A673 (cell line): ENCODE measurements at regions not wholly inside any gene's neighbourhood (a gene's known extent, or its start where the extent isn't known, plus 50 kb on each side); places are given as distances from the start of the nearest gene placed in this dataset.

ENCODE experiments used
- BruUV-seq: library from RNA; stranded (reverse); fragments of 400-500 nt; replicated peaks from 2 replicates; lab custom pipeline; 2021; lab: Mats Ljungman, UMichigan
- CTCF ChIA-PET: fragments of 300-600 bp; sonication (Branson Sonifier 250); formaldehyde crosslinking; loops from one replicate; lab custom pipeline; 2022; ENCODE audit warnings: antibody characterized with exemption; lab: Charles Lee
- POLR2A ChIA-PET: fragments of 300-600 bp; sonication (Branson Sonifier 250); formaldehyde crosslinking; loops from one replicate; lab custom pipeline; 2022; ENCODE audit warnings: antibody characterized with exemption; ENCODE audit not compliant: low non-redundant PET; lab: Charles Lee
- DNase-seq: peaks from one replicate; pipeline ENCODE4 v3.0.0-alpha.2; 2015; ENCODE audit warnings: low spot score
- H3K27ac ChIP-seq: fragments of 200-600 bp; sonication (generic); 2 replicates; pipeline ENCODE4 v1.5.1; 2016; ENCODE audit warnings: mixed run types, low read depth, mild to moderate bottlenecking, mixed read lengths, antibody characterized with exemption, low read length; ENCODE audit not compliant: poor library complexity, severe bottlenecking
- H3K27me3 ChIP-seq: fragments of 200-600 bp; sonication (generic); replicated peaks from 2 replicates; pipeline ENCODE4 v1.6.1; 2017; ENCODE audit warnings: mixed run types, low read depth, mild to moderate bottlenecking, mixed read lengths, antibody characterized with exemption, low read length; ENCODE audit not compliant: insufficient read depth, poor library complexity
- H3K36me3 ChIP-seq: fragments of 200-600 bp; sonication (generic); 2 replicates; pipeline ENCODE4 v1.6.1; 2016; ENCODE audit warnings: mixed run types, mild to moderate bottlenecking, mixed read lengths, antibody characterized with exemption, low read length; ENCODE audit not compliant: insufficient read depth, poor library complexity, severe bottlenecking
- H3K4me1 ChIP-seq: fragments of 200-600 bp; sonication (generic); 2 replicates; pipeline ENCODE4 v1.6.1; 2017; ENCODE audit warnings: mixed run types, mild to moderate bottlenecking, mixed read lengths, antibody characterized with exemption, low read length; ENCODE audit not compliant: insufficient read depth, poor library complexity, severe bottlenecking
- H3K4me3 ChIP-seq: fragments of 200-600 bp; sonication (generic); 2 replicates; pipeline ENCODE4 v1.5.1; 2016; ENCODE audit warnings: low read depth, mixed run types, mild to moderate bottlenecking, mixed read lengths, low read length; ENCODE audit not compliant: poor library complexity, severe bottlenecking
- H3K9me3 ChIP-seq: fragments of 200-600 bp; sonication (generic); 2 replicates; pipeline ENCODE4 v1.6.1; 2016; ENCODE audit warnings: mixed run types, low read depth, mild to moderate bottlenecking, mixed read lengths, antibody characterized with exemption, low read length; ENCODE audit not compliant: poor library complexity, severe bottlenecking
- CTCF ChIP-seq: fragments of 300-800, 200-600 bp; sonication (generic); conservative IDR thresholded peaks from 2 replicates; pipeline ENCODE4 v1.5.1; 2017; ENCODE audit warnings: low read depth, mild to moderate bottlenecking, antibody characterized with exemption, low read length, moderate library complexity, mixed read lengths
- EZH2 ChIP-seq: fragments of 200-600 bp; sonication (generic); IDR thresholded peaks from 2 replicates; pipeline ENCODE4 v1.6.1; 2017; ENCODE audit warnings: borderline replicate concordance, low read depth, mild to moderate bottlenecking, mixed read lengths, antibody characterized with exemption, low read length; ENCODE audit not compliant: poor library complexity, severe bottlenecking
- intact Hi-C: fragments of 100-400 bp; cut with micrococcal nuclease; formaldehyde crosslinking; loops from one replicate; pipeline ENCODE4 v1.10.0; 2022; ENCODE audit not compliant: unreplicated experiment

DNA sequence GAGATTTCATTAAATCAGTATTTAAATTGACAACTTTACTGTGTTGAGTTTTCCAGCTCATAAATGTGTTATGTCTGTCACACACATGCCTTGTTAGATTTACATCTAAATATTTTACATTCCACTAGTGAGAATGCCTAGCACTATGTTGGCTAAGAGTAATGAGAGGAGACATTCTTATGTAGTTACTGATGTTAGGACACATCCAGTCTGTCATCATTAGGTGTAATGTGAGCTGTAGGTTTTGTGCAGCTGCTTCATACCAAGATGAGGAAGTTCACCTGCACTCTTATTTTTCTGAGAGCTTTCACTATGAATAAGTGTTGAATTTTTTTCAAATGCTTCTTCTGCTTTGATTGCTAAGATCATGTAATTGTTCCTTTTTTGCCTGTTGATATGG is 218.0 kb upstream of the IGFBP3 start:
- H3K9me3 ChIP-seq = no peaks in the 10 kb centered on the region
- H3K27me3 ChIP-seq = no peaks in the 10 kb centered on the region
- intact Hi-C loops = no loop called here
- ChIA-PET POLR2A (no interaction called here), CTCF (no interaction called here)
- H3K4me1 ChIP-seq = no peaks in the 10 kb centered on the region
- TF ChIP-seq EZH2 (no peak), CTCF (no peak)
- DNase-seq = no peak
- BruUV-seq = no TSS peak
- no peak overlapping the region for H3K4me3 ChIP-seq
- no peak overlapping the region for H3K27ac ChIP-seq
- H3K36me3 ChIP-seq = no peaks in the 10 kb centered on the region

GRCh38 chr7:46137725-46138124 is 216.7 kb upstream of the IGFBP3 start:
- POLR2A ChIA-PET = no interaction called here
- intact Hi-C loops = no loop called here
- no peak for TF ChIP-seq CTCF
- no peak for TF ChIP-seq EZH2
- CTCF ChIA-PET = no interaction called here
- H3K4me3 ChIP-seq = no peak overlapping the region
- BruUV-seq = no TSS peak
- no peaks in the 10 kb centered on the region for H3K9me3 ChIP-seq
- DNase-seq = no peak
- H3K4me1 ChIP-seq = no peaks in the 10 kb centered on the region
- H3K36me3 ChIP-seq = no peaks in the 10 kb centered on the region
- no peak overlapping the region for H3K27ac ChIP-seq
- no peaks in the 10 kb centered on the region for H3K27me3 ChIP-seq

DNA sequence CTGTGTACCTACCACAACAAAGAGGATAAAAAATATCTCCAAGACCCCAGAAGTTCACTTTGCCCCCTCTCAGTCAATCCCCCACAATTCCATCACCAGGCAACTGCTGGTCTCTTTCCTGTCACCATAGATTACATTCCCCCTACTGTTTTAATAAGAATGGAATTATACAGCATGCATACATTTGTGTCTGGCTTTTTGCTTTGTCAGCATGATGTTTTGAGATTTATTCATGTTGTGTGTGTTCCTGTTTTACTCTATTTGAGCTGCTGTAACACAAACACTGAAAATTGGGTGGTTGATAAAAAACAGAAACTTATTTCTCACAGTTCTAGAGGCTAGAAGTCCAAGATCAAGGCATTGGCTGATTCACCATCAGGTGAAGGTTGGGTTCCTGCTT is 214.5 kb upstream of the IGFBP3 start:
- intact Hi-C loops = no loop called here
- H3K27me3 ChIP-seq = no peaks in the 10 kb centered on the region
- no peak for DNase-seq
- no TSS peak for BruUV-seq
- no peaks in the 10 kb centered on the region for H3K4me1 ChIP-seq
- CTCF ChIA-PET = no interaction called here
- TF ChIP-seq EZH2 (no peak), CTCF (no peak)
- H3K36me3 ChIP-seq = no peaks in the 10 kb centered on the region
- H3K9me3 ChIP-seq = no peaks in the 10 kb centered on the region
- no peak overlapping the region for H3K4me3 ChIP-seq
- no peak overlapping the region for H3K27ac ChIP-seq
- POLR2A ChIA-PET = no interaction called here
